GM12878 (cell line): ENCODE measurements at regions not wholly inside any gene's neighbourhood (a gene's known extent, or its start where the extent isn't known, plus 50 kb on each side); places are given as distances from the start of the nearest gene placed in this dataset.

Experiments used
- ATAC-seq: fragments of 200-7000 bp; cut with Tn5 transposase; 3 replicates; pipeline ENCODE4 v1.9.1; 2020; ENCODE audit warnings: mild to moderate bottlenecking, moderate library complexity
- BruUV-seq: library from RNA; stranded (reverse); fragments of 400-500 nt; replicated peaks from 2 replicates; lab custom pipeline; 2021; lab: Mats Ljungman, UMichigan
- CTCF ChIA-PET: fragments of 300-600 bp; sonication (Branson Sonifier 250); formaldehyde crosslinking; extraction: SDS; loops from one replicate; lab custom pipeline; 2021; ENCODE audit warnings: inconsistent platforms; lab: Yijun Ruan, JAX
- POLR2A ChIA-PET: fragments of 350-600 bp; formaldehyde crosslinking; extraction: SDS; loops from one replicate; lab custom pipeline; 2021; ENCODE audit warnings: inconsistent platforms; lab: Charles Lee
- RAD21 ChIA-PET: fragments of 300-600 bp; sonication (Branson Sonifier 250); formaldehyde crosslinking; loops from one replicate; lab custom pipeline; 2023; ENCODE audit warnings: antibody characterized with exemption; ENCODE audit not compliant: unreplicated experiment; lab: Charles Lee
- SMC1A ChIA-PET: fragments of 300-600 bp; sonication (Branson Sonifier 250); formaldehyde crosslinking; loops from one replicate; lab custom pipeline; 2023; ENCODE audit not compliant: unreplicated experiment, uncharacterized antibody; lab: Charles Lee
- DNase-seq: peaks from one replicate; pipeline ENCODE4 v3.0.0-alpha.2; 2011; ENCODE audit warnings: low read depth, low spot score
- FAIRE-seq: peaks from 3 replicates; lab custom pipeline; 2011; peaks lifted over from hg19 to GRCh38; lab: Jason Lieb, UNC
- H2AFZ ChIP-seq: 2 replicates; pipeline ENCODE4 v1.6.0; 2011; ENCODE audit warnings: low read depth, low read length, control low read depth; ENCODE audit not compliant: control insufficient read depth
- H3K27ac ChIP-seq: 2 replicates; pipeline ENCODE4 v1.5.1; 2011; ENCODE audit warnings: control low read depth; ENCODE audit not compliant: control insufficient read depth, insufficient read depth
- H3K27me3 ChIP-seq, 2 experiments: replicated peaks in 1 of 2; 2 replicates each; pipeline versions ENCODE4 v1.6.0 to v1.6.1; 2011; ENCODE audit warnings: low read length in 1 of 2; ENCODE audit not compliant: control insufficient read depth in 2 of 2, insufficient read depth in 2 of 2
- H3K36me3 ChIP-seq, 2 experiments: 2 replicates each; pipeline ENCODE4 v1.5.1; 2011; ENCODE audit warnings: low read length in 1 of 2; ENCODE audit not compliant: control insufficient read depth in 2 of 2, insufficient read depth in 2 of 2
- H3K4me1 ChIP-seq: 2 replicates; pipeline ENCODE4 v1.6.1; 2011; ENCODE audit warnings: mild to moderate bottlenecking, low read length, moderate library complexity, mixed read lengths; ENCODE audit not compliant: control insufficient read depth, insufficient read depth
- H3K4me2 ChIP-seq: 2 replicates; pipeline ENCODE4 v1.6.0; 2011; ENCODE audit warnings: control low read depth; ENCODE audit not compliant: control insufficient read depth, insufficient read depth
- H3K4me3 ChIP-seq: fragments of 200-600 bp; sonication (generic); 2 replicates; pipeline ENCODE4 v1.5.1; 2016
- H3K79me2 ChIP-seq: 2 replicates; pipeline ENCODE4 v1.6.0; 2011; ENCODE audit warnings: low read length; ENCODE audit not compliant: control insufficient read depth, insufficient read depth
- H3K9ac ChIP-seq: 2 replicates; pipeline ENCODE4 v1.8.0; 2011; ENCODE audit warnings: low read length, control low read depth, mixed read lengths; ENCODE audit not compliant: control insufficient read depth, insufficient read depth
- H3K9me3 ChIP-seq: replicated peaks from 3 replicates; pipeline ENCODE4 v1.5.1; 2011; ENCODE audit warnings: mild to moderate bottlenecking, low read length; ENCODE audit not compliant: control insufficient read depth, insufficient read depth
- H4K20me1 ChIP-seq: 2 replicates; pipeline ENCODE4 v1.6.0; 2011; ENCODE audit not compliant: control insufficient read depth, insufficient read depth
- BCL11A ChIP-seq: IDR thresholded peaks from 2 replicates; pipeline ENCODE4 v1.6.1; 2011; ENCODE audit warnings: low read depth, low read length
- CBX5 ChIP-seq: sonication (generic); IDR thresholded peaks from 2 replicates; pipeline ENCODE4 v1.6.1; 2016; ENCODE audit warnings: low read depth, moderate library complexity, mild to moderate bottlenecking, inconsistent platforms
- CHD1 ChIP-seq: IDR thresholded peaks from 2 replicates; pipeline ENCODE4 v1.6.1; 2012; ENCODE audit warnings: low read depth, low read length, improper control_type of control experiment
- ETV6 ChIP-seq, 2 experiments: fragments of 450-650 bp in 1 of 2; IDR thresholded peaks in 1 of 2; conservative IDR thresholded peaks in 1 of 2; 2 replicates each; pipeline ENCODE4 v1.6.1; 2014; ENCODE audit warnings: antibody characterized with exemption in 1 of 2, borderline replicate concordance in 1 of 2, low read depth in 1 of 2, mild to moderate bottlenecking in 1 of 2, moderate library complexity in 1 of 2
- FOS ChIP-seq: IDR thresholded peaks from 3 replicates; pipeline ENCODE4 v1.6.1; 2011; ENCODE audit warnings: borderline replicate concordance; ENCODE audit not compliant: insufficient read length; ENCODE audit errors: extremely low read depth
- MXI1 ChIP-seq: fragments of 150-350 bp; IDR thresholded peaks from 2 replicates; pipeline ENCODE4 v1.6.1; 2011; ENCODE audit warnings: low read depth, mild to moderate bottlenecking, inconsistent platforms, low read length, improper control_type of control experiment
- NR2F1 ChIP-seq: fragments of 450-650 bp; conservative IDR thresholded peaks from 2 replicates; pipeline ENCODE4 v1.6.1; 2017; ENCODE audit warnings: mild to moderate bottlenecking
- RBBP5 ChIP-seq: fragments of 200-600 bp; sonication (generic); conservative IDR thresholded peaks from 2 replicates; pipeline ENCODE4 v1.6.1; 2016
- WRNIP1 ChIP-seq: IDR thresholded peaks from 2 replicates; pipeline ENCODE4 v1.6.1; 2011; ENCODE audit warnings: low read depth, low read length, improper control_type of control experiment, borderline replicate concordance
- ZBTB11 ChIP-seq: fragments of 450-650 bp; formaldehyde crosslinking; IDR thresholded peaks from 2 replicates; pipeline ENCODE4 v1.5.0; 2022; ENCODE audit warnings: mild to moderate bottlenecking, missing genetic modification characterization
- ZSCAN29 ChIP-seq: fragments of 450-650 bp; IDR thresholded peaks from 2 replicates; pipeline ENCODE4 v1.6.1; 2017; ENCODE audit warnings: mild to moderate bottlenecking, moderate library complexity
- ZZZ3 ChIP-seq: IDR thresholded peaks from 2 replicates; pipeline ENCODE4 v1.6.1; 2011; ENCODE audit warnings: low read depth; ENCODE audit not compliant: control insufficient read depth, insufficient read length
- WGBS: methylation state at CpG from one replicate; pipeline ENCODE4 v1.1.6; 2016; ENCODE audit warnings: low lambda C conversion rate; ENCODE audit not compliant: insufficient replicate concordance, insufficient coverage; ENCODE audit errors: missing lambda C conversion rate; 5-methylcytosine and 5-hydroxymethylcytosine counted together
- in situ Hi-C: fragments of 300-500 bp; cut with MboI; formaldehyde crosslinking; loops from 9 replicates; pipeline ENCODE4 v1.14.3; 2018; ENCODE audit warnings: mixed read lengths
- intact Hi-C: fragments of 100-400 bp; cut with micrococcal nuclease; formaldehyde crosslinking; loops from one replicate; pipeline ENCODE4 v1.14.2; 2022; ENCODE audit not compliant: unreplicated experiment
- TF ChIP-seq, protein P1 (sequence below): fragments of 450-650 bp; IDR thresholded peaks from 2 replicates; pipeline ENCODE4 v1.6.1; 2017; ENCODE audit warnings: antibody characterized with exemption, mild to moderate bottlenecking, moderate library complexity
- TF ChIP-seq, protein P2 (sequence below): fragments of 150-350 bp; IDR thresholded peaks from 2 replicates; pipeline ENCODE4 v1.6.1; 2016; ENCODE audit warnings: low read depth, low read length

DNA sequence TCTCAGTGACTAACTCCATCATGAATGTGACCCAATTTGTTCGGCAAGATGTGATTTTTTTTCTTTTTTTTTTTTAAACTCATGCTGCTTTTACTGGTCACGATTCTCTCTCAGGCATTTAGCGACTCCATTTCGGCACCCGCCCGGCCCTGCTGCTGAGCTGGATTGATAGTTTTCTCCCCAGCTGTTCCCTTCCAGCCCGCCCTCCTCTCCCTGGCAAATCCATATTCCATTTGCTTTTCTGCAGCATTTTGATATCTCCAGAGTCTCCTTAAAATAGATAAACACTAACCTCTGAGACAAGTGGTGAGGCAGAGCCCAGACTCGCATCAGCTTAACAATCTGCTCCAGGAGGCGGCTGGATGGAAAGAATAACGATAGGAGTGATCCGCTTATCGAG, 55.5 kb upstream of the KATNAL1 start:
- Histone ChIP-seq H4K20me1 (no peaks in the 10 kb centered on the region), H3K4me3 (no peak overlapping the region), H3K9me3 (no peaks in the 10 kb centered on the region), H3K4me1 (no peaks in the 10 kb centered on the region), H3K36me3 (no peaks in the 10 kb centered on the region), H2AFZ (no peak overlapping the region), H3K79me2 (no peaks in the 10 kb centered on the region), H3K4me2 (no peak overlapping the region), H3K27ac (no peak overlapping the region), H3K9ac (no peak overlapping the region), H3K27me3 (no peaks in the 10 kb centered on the region)
- ChIA-PET POLR2A (no interaction called here), RAD21 (interaction anchor here (0.6 to 1.4 kb wide), 3 partner anchors 9 to 231 kb away, joined by 3 read pairs; no protein-coding TSS in a partner anchor), CTCF (interaction anchor here (1.2 kb wide), 1 partner anchor 26 kb away, joined by 5 read pairs; no protein-coding TSS in a partner anchor), SMC1A (interaction anchor here (1.2 kb wide), 1 partner anchor 22 kb away, joined by 3 read pairs; no protein-coding TSS in a partner anchor)
- ATAC-seq (no peak), FAIRE-seq (no peak), DNase-seq (no peak)
- no TSS peak for BruUV-seq
- intact Hi-C loops (no loop called here), in situ Hi-C loops (no loop called here)
- 94% methylated on average over 12 of the region's 12 CpGs for WGBS
- TF ChIP-seq ZBTB11 (CRISPR knock-in tag) (no peak), WRNIP1 (no peak), FOS (no peak), RBBP5 (no peak), CBX5 (no peak), CHD1 (no peak), ETV6 (conservative IDR thresholded peaks at IDR 0.05 in 1 of 2, IDR thresholded peaks at IDR 0.05 in 1 of 2; ENCODE audit: borderline replicate concordance in 1 of 2, low read depth in 1 of 2) (no peak), MXI1 (no peak), NR2F1 (no peak), ZSCAN29 (no peak), BCL11A (no peak), ZZZ3 (no peak)
- TF ChIP-seq, protein P1, sequence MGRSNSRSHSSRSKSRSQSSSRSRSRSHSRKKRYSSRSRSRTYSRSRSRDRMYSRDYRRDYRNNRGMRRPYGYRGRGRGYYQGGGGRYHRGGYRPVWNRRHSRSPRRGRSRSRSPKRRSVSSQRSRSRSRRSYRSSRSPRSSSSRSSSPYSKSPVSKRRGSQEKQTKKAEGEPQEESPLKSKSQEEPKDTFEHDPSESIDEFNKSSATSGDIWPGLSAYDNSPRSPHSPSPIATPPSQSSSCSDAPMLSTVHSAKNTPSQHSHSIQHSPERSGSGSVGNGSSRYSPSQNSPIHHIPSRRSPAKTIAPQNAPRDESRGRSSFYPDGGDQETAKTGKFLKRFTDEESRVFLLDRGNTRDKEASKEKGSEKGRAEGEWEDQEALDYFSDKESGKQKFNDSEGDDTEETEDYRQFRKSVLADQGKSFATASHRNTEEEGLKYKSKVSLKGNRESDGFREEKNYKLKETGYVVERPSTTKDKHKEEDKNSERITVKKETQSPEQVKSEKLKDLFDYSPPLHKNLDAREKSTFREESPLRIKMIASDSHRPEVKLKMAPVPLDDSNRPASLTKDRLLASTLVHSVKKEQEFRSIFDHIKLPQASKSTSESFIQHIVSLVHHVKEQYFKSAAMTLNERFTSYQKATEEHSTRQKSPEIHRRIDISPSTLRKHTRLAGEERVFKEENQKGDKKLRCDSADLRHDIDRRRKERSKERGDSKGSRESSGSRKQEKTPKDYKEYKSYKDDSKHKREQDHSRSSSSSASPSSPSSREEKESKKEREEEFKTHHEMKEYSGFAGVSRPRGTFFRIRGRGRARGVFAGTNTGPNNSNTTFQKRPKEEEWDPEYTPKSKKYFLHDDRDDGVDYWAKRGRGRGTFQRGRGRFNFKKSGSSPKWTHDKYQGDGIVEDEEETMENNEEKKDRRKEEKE, result no peak
- TF ChIP-seq, protein P2, sequence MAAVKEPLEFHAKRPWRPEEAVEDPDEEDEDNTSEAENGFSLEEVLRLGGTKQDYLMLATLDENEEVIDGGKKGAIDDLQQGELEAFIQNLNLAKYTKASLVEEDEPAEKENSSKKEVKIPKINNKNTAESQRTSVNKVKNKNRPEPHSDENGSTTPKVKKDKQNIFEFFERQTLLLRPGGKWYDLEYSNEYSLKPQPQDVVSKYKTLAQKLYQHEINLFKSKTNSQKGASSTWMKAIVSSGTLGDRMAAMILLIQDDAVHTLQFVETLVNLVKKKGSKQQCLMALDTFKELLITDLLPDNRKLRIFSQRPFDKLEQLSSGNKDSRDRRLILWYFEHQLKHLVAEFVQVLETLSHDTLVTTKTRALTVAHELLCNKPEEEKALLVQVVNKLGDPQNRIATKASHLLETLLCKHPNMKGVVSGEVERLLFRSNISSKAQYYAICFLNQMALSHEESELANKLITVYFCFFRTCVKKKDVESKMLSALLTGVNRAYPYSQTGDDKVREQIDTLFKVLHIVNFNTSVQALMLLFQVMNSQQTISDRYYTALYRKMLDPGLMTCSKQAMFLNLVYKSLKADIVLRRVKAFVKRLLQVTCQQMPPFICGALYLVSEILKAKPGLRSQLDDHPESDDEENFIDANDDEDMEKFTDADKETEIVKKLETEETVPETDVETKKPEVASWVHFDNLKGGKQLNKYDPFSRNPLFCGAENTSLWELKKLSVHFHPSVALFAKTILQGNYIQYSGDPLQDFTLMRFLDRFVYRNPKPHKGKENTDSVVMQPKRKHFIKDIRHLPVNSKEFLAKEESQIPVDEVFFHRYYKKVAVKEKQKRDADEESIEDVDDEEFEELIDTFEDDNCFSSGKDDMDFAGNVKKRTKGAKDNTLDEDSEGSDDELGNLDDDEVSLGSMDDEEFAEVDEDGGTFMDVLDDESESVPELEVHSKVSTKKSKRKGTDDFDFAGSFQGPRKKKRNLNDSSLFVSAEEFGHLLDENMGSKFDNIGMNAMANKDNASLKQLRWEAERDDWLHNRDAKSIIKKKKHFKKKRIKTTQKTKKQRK, result no peak
